ENCODE measurements at regions not wholly inside any gene's neighbourhood (a gene's known extent, or its start where the extent isn't known, plus 50 kb on each side); places are given as distances from the start of the nearest gene placed in this dataset.

DNA sequence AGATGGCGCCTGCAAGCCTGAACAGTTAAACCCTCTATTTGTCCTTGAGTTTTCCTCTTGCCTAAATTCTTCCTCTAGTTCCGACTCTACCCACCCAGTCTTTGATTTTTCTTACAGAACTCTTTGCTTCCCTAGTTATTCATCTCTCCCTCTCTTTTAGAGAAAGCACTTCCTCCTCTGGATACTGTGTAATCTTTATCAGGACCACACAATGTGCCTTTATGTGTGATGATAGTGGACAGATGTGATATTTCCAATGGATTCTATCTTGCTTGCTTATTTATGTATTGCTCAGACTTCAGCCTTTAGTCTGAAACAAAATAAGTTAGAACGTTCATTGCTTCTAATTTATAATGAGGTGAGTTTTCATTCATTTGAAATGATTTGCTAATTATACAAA, 79.5 kb upstream of the CAV2 start:
- DNase-seq (ENCODE audit: low spot score): peak; percentile 37

DNA sequence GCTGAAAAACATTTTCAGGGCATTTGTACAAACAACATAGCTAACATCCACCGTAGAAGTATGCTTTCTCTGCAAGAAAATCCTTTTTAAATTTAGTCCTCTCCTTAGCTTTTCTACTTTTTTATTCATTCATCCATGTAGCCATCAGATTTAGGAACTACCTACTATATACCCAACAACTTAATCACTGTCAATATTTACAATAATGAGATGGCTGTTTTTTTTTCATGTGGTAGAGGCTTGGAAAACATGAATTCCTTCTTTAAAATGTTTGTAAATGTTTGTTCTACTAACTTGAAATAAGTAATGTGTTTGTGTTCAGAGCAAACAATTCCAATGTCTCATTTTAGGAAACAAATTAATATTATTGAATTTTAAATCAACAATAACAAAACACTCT, 78.2 kb upstream of the CAV2 start:
- no peak for DNase-seq (ENCODE audit: low spot score)

DNA sequence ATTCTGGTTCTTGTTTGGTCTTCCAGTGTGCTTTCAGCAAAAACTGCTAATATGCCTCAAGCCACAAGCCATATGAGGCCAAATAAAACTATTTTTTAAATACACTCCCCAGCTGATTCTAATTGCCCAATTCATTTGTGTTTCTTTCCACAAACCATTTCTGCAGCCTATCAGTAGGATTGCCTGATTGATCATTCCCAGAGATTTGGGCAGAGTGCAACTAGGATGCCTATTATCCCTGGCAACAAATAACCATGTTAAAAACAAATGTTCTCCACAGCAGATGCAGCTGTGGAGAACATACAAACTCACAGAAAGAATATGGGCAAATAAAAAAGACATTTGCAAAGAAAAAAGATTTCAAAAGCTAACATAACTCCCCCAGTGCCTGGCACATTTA, 76.9 kb upstream of the CAV2 start:
- no peak for DNase-seq (ENCODE audit: low spot score)

DNA sequence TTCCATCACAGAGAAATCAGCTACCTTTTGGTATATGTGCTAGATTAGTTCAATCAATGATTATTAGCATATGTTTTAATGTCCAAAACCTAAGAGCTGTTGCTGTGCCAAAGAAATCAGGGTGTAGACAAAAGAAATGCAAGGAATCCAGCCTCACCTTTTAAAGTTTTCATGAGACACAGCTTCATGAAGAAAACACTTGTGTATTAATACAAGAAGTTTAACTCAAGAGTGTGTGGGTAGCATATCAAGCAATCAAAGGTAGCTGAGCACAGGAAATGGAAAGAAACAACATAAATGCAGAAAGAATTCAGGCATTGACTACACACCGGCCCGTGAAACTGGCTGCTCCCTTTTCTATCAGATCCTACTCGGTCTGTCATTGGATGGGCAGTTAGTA, 76.0 kb upstream of the CAV2 start:
- no peak for DNase-seq (ENCODE audit: low spot score)

DNA sequence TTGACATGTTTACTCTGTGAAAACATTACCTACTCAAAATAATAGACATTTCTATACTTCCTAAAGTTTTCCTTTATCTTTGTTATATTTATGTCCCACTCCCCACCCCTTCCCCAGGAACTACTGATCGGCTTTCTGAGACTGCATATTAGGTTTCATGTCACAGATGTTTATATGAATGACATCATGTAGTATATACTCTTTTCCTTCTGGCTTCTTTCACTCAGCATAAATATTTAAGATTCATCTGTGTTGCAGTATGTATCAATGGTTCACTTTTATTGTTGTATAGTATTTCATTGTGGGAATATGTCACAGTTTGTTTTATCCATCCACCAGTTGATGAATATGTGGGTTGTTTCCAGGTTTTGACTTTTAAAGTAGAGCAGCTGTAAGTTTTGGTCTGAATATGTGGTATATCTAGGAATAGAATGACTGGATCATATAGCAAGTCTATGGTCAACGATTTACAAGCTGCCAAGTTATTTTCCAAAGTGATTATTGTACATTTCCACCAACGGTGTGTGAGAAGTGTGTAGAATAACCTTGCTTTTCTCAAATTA, 73.8 kb upstream of the CAV2 start:
- DNase-seq (ENCODE audit: low spot score): no peak

DNA sequence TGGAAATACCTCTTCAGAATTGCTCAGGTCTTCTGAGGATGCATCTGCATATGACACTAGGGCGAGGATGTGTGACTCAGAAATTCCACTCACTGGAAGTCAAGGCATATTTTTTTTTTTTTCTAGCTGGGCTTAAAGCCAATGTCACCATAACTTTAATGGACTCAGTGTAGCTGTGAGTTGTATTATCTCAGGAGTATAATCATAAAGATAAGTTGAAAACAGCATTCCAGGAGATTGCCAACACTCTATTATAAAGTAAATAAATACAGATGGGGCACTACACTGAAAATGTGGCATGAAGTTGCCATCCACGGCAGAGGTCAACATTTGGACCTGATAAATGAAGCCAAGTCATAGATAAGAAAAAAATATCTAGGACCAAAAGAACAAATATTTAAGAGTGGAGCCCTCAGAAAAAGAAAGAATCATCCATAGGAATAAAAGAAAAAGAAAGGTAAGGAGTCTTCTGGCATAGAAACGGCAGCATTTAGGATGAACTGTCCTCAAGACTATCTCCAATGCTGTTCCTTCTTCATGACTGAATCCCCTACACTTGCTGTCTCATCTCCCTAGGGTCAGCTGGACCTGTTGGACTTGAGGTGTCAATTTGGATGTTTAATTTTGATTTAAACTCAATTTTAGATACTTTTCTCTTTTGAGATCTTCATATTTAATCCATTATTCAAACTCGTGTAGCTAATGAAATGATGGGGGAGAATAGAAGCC, 72.9 kb upstream of the CAV2 start:
- DNase-seq (ENCODE audit: low spot score): no peak

DNA sequence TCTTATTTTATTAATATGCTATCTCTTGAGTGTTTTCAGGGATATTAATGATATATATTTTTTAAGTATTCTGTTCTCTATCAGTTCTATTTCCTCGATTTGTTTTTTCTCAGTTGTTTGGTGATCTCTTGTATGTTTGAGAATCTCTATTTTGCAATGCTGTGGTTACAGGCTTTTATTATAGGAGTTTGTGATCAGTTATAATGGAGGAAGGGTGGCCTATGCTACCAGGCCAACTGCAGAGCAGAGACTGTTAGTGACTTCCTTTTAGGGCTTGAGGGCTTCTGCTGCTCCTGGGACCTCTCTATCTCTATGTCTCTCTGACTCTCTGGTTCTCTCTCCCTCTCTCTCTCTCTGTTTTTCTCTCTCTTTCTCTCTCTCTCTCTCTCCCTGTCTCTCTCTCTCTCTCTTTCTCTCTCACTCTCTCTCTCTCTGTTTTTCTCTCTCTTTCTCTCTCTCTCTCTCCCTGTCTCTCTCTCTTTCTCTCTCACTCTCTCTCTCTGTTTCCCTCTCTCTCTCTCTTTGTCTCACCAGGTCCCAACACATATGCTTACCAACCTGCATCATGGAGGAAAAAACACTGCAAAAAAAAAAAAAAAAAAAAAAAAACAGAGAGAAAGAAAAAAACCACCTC, 69.4 kb upstream of the CAV2 start:
- DNase-seq (ENCODE audit: low spot score): no peak

DNA sequence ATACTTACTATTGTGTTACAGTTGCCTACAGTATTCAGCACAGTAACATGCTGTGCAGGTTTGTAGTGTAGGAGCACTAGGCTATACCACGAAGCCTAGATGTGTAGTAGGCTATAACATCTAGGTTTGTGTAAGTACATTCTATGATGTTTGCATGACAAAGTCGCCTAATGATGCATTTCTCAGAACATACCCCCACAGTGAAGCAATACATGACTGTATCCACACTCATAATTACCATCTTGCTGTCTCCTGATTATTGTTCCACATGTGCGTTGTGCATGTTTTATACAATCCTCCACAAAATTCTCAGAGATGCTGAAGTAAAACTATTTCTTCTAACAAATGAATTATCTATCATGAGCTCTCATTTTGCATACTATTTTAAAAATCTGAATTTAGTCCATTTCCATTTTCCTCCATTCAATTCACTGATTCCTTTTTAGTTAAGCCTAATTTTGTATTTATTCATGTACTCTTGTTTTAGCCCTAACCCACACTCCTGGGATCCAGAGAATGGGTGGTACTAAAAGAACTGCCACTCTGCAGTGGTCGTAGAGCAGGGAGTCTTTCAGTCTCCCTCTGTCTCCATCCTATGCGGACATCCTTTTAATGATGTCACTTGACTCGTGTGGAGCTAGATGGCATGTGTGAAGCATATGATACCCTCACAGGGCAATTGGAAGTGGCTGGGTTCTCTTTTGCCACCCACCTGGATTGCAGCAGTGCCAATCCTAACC, 67.6 kb upstream of the CAV2 start:
- no peak for DNase-seq (ENCODE audit: low spot score)

DNA sequence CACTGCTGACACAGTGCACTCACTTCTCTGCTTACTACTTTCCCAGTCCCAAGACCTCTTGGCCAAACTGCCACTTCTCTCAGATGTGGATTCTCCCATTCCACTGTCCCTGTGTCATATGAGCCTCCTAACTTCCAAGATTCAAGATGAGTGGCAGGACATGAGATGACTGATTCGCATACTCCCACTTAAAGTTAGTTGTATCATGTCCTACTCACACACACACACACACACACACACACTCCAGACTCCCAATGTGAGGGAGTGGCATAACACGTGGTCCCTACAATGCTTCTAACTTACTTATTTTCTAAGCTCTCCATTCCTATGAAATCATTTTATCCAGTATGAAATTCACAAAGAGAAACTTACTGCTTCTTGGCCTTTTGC, 67.0 kb upstream of the CAV2 start:
- DNase-seq (ENCODE audit: low spot score): no peak

DNA sequence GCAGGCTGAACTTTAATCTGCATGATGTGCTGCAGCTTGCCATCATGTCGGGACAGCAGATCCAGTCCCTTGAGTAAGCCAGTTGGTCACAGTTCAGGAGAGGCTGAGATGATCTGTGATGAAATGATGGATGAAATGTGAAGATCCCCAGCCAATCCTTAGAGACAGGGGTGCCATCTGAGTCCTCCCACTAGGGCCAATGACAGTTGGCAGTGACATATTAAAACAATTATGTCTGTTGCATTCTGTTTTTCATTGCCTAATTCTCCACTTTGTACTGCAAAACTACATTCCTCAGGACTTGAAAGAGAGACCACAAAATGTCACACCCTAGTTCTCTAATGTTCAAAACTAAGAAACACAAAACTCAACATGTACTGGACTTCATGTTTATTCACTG, 66.3 kb upstream of the CAV2 start:
- DNase-seq (ENCODE audit: low spot score): no peak

DNA sequence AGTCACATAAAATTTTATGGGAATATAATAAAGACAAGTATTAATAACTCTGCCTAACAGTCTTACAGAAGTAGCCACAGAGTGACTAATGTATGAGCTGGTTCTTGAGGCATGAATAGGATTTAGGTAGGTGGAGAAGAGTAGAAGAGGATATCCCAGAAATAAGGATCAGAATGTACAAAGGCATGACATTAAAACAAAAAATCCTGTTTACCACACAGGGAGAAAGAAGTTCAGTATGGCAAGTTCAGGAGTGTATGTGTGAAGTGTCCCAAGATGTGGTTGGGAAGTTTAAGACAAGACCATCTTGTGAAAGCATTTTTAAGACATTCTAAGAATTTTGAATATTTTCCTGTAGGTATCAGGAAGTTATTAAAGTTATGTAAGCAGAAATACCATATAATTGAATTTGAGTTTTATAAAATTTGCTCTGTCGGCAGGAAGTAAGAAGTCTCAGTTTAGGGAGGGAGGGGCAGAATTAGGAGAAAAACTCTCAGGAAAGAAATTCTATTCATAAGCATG, 64.7 kb upstream of the CAV2 start:
- DNase-seq (ENCODE audit: low spot score): peak; percentile 42

DNA sequence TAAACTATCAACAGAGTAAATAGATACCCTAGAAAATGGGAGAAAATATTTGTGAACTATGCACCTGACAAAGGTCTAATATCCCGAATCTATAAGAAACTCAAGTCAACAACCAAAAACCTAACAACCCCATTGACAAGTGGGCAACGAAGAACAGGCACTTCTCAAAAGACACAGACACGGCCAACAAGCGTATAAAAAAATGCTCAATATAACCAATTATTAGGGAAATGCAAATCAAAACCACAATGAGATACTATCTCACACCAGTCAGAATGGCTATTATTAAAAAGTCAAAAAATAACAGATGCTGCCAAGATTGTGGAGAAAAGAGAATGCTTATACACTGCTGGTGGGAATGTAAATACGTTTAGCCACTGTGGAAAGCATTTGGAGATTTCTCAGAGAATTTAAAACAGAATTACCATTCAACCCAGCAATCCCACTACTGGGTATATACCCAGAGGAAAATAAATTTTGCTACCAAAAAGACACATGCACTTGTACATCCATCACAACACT, 63.2 kb upstream of the CAV2 start:
- DNase-seq (ENCODE audit: low spot score): no peak

DNA sequence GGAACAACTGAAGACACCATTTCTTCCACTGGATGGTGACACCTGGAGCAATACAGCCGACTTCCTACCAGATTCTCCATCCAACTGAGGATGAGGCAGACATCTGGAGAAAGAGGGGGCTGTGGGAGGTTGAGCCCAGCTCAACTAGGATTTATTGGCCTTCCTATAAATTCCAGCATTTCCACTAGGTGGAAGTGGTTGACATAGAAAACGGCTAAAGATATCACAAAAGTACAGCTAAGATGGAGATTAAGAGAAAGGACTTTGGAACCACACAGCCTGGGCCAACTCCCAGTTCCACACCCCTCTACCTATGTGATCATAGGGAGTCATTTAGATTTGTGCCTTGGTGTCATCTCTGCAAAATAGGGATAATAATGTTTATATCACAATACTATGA, 61.3 kb upstream of the CAV2 start:
- no peak for DNase-seq (ENCODE audit: low spot score)

DNA sequence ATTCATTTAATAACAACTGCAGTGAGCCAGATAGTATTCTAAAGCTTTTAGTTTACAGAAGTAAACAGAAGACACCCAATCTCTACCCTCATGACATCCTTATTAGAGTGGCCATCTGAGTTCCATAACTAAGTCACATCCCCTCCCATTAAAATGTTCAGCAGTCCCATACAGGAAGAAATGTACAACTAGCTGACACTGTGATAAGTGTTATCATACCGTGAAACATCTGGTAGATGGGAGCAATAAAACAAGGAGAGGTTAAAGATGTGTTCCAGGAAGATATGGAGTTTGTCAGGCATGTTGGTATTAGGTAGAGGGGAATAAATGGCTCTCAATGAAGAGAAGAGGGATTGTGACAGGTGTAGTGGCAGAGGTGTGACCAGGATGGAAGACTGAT, 60.5 kb upstream of the CAV2 start:
- DNase-seq (ENCODE audit: low spot score): no peak

DNA sequence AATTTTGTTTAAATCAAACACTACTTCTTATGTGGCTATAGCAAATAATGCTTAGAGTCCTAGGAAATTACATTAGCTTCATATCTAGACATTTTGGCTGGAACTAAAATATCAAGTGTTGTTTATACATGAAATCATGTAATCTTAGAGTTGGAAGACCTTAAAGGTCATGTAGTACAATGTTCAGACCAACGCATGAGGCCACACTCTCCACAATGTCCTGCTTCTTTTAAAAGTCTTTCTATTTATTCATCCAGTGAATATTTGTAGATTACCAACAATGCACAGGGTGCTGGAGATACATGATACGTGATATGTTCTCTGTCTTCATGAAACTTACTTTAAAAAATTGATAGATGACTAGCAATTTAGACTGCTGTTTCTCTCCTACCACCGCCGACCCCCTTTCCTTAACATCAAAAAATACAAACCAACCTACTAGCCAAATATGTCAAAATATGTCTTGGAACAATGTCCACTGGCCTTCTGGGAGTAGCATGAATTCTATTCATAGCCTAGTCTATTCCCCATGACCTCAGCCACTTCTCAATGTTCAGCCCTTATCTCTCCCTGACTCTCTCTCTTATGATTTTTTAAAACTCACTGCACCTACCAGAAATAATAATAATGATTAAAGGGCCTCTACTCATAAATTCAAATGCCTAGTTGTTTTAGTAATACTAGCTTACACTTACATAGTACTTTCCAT, 59.5 kb upstream of the CAV2 start:
- no peak for DNase-seq (ENCODE audit: low spot score)

DNA sequence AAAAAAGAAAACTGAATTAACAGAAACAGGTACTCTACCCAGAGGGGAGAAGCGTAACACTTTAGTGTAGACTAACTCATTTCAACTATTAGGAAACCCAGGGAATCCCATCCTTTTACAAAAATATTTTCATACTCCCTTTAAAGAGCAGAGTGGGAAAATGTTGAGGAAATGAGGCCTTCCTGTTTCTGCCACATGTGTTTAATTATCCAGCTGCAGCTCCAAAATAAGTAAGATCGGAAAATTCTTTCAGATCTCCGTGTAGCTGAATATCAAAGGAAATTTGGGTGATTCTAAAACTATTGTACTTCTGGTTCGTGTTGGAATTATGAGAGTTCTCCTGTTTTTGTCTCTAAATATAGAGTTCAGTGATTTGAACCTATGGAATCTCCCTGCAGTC, 58.0 kb upstream of the CAV2 start:
- DNase-seq (ENCODE audit: low spot score): no peak

DNA sequence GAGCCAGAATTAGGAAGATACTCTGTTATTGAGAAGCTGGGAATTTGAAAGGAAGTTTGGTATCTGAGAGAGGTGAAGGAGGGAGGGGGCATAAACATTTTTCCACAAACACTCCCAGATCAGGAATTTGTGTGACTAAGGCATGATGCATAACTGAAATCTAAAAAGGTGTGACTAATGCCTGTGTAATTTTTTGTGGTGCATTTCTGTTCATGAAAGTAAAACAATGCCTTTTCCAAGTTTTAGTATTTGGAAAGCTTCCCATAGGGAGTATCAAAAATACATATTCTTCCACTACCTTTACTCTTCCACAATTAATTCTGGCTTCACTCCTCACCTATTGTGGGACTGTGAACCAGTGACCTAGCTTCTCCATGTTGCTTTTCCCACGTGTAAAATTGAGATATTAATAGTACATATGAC, 56.4 kb upstream of the CAV2 start:
- peak; percentile 82 for DNase-seq (ENCODE audit: low spot score)

DNA sequence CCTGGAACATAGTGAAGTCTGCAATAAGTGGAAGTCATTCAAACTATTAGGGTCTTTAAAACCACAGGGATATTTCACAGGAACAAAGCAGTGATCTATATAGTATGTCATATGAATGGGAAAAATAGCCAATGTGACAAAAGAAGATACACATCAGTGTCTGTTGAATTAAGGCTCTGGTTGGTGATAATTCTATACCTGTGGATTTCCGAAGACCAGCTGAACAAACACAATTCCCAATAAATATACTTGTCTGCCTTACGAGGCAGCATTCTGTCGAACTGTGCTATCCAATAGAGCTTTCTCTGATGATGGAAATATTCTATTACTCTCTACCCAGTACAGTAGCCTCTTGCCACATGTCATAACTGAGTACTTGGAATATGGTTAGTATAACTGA, 55.9 kb upstream of the CAV2 start:
- no peak for DNase-seq (ENCODE audit: low spot score)

DNA sequence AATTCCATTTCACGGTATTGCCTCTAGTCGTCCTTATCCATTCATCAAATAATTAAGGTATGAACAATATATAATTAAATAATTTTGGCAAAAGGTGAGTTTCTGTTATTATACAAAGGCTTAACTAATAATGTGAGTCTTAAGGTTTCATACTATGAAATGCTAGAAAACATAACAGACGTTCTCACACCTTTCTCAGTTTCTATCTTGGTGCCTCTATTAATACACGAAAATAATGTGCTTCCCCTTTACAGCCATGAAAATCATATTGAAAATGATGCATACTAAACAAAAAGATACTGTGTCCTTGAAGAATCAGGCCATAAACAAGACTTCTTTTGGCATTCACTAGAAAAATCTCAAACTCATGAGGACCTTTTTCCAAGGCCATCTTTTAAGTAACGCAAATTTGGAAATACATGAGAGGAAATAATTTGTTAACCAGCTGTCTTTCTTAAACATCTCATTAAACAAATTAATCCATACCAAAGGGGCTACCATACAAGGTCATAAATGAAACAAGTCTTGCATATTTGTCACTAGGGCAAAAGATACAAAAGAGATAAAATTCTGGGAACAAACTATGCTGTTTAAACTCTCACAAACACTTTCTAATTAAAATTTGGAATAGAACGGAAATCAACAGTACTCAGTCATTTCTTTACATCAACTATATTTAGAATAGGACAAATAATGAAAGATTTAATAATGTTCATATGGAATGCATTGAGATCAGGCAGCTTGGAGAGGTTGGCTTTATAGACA, 53.9 kb upstream of the CAV2 start:
- DNase-seq (ENCODE audit: low spot score): no peak

DNA sequence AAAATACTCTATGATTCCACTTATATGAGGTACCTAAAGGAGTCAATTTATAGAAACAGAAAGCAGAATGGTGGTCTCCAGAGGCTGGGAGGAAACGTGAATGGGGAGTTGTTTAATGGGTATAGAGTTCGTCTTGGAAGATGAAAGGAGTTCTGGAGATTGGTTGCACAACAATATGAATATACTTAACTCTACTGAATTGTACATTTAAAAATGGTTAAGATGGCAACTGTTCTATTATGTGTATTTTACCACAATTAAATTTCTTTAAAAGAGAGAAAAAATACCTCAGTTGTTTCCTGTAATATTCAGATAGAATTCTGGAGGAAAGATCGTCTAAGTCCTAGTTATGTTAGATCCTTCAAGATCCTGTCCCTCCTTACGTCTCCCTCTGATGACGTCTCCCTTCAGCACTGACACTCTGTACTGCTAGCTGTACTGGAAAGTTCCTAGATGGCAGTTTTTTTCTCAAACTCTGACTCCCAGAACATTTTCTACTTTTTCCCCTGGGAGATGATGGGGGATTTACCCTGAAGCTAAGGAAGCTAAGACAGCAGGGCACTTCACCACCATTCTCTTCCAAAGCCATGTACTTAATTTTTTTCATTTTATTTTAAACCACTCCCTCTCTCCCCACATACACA, 53.2 kb upstream of the CAV2 start:
- no peak for DNase-seq (ENCODE audit: low spot score)

DNA sequence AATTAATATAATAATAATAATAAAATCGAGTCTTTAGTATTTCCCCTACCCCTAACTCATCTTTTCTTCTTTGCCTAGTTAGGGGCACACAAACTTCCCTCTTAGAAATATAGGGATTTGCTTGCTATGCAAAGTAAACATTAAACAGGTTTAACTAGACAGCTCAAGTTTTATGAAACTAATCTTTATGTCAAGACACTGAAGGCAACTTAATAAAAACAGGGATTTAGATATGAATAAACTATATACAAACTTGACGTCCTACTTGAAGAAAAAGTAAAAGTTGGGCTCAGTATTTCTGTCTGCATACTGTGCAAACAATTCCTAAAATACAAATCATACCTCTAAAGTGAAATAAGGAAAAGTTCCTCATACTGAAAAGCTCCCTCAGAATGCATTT, 52.1 kb upstream of the CAV2 start:
- no peak for DNase-seq (ENCODE audit: low spot score)

Data from COLO829 (cell line).